NCI-H187 (cell line): ENCODE measurements at regions not wholly inside any gene's neighbourhood (a gene's known extent, or its start where the extent isn't known, plus 50 kb on each side); places are given as distances from the start of the nearest gene placed in this dataset.
"Not testable (repeated sequence)": the region's sequence is repeated elsewhere in the genome, so short reads cannot be mapped to it uniquely, and the experiment has no call there.

Experiments used
- DNase-seq, 2 experiments: peaks; one replicate each; lab custom pipeline; 2025; lab: John Stamatoyannopoulos, UW

DNA sequence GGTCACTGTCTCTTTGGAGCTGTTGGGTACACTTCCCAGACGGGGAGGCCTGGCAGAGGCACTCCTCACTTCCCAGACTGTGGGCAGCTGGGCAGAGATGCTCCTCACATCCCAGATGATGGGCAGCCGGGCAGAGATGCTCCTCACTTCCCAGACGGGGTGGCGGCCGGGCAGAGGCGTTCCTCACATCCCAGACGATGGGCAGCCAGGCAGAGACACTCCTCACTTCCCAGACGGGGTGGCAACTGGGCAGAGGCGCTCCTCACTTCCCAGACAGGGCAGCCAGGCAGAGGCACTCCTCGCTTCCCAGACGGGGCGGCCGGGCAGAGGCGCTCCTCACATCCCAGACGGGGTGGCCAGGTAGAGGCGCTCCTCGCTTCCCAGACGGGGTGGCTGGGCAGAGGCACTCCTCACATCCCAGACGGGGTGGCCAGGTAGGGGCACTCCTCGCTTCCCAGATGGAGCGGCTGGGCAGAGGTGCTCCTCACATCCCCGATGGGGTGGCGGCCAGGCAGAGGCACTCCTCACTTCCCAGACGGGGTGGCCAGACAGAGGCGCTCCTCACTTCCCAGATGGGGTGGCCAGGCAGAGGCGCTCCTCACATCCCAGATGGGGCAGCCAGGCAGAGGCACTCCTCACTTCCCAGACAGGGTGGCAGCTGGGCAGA, 833.1 kb upstream of the RAG2 start:
- not testable (repeated sequence) for DNase-seq

DNA sequence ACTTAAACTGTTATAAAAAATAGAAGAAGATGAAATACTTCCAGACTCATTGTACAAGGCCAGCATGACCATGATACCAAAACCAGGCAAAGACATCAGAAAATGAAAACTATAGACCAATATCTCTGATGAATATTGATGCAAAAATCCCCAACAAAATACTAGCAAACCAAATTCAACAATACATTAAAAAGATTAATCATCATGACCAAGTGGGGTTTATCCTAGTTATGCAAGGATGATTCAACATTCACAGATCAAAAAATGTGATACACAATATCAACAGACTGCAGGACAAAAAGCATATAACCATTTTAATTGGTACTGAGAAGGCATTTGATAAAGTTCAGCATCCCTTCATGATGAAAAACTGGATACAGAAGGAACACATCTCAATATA, 824.5 kb upstream of the RAG2 start:
- no peak for DNase-seq

DNA sequence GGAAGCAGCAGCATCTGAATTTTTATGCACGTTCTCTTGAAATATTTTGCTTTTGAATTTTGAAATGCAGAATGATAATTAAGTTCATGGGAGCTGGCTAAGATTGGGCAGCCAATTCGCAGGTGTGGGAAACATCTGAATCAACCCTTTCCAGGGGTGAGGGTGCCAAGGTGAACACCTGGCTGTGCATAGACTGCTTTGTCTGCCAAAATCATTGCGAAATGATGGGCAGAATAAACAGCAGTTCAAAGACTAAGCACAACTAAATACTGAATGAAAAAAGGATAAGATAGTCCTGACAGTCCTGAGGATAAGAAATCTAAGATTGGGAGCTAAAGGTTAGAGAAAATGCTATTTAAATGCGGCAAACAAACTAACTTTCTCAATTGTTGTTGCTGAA, 813.3 kb upstream of the RAG2 start:
- no peak for DNase-seq

DNA sequence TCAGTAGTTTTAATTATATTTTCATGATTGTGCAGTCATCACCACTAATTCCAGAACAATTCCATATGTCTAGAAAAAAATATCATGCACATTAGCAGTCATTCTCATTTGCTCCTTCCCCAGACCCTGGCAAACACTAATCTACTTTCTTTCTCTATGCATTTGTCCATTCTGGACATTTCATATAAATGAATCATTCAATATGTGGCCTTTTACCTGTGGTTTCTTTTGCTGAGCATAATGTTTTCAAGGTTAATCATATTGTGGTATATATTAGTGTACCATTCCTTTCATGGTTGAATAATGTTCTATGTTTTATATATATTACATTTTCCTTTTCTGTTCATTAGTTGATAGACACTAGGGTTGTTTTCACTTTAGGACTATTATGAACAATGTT, 811.1 kb upstream of the RAG2 start:
- DNase-seq = no peak

DNA sequence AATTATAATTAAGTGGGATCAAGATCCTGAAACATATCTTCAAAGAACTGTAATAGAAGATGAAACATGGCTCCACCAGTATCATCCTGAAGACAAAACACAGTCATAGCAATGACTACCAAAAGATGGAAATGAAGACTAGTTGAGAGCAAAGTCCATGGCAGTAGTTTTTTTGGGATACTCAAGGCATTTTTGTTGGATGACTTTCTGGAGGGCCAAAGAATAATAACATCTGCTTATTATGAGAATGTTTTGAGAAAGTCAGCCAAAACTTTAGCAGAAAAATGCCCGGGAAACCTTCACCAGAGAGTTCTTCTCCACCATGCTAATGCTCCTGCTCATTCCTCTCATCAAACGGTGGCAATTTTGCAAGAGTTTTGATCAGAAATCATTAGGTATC, 809.4 kb upstream of the RAG2 start:
- DNase-seq = no peak

DNA sequence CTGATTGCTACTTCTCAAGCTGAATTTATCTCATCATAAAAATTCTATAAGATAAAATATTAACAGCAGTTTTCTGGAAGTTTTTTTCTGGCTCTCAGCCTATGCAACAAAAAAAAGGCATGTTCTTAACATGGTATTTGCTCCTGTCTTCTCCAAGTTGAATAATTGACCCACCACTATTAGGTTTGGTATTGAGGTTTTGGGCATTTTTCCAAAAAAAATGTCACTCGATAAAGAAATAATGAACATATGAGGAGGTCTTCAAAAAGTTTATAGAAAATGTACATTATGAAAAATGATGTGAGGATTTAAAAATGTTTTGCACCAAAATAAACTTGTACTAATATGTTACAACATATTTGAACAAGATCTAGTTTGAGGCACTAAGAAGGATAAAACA, 808.6 kb upstream of the RAG2 start:
- DNase-seq = no peak

DNA sequence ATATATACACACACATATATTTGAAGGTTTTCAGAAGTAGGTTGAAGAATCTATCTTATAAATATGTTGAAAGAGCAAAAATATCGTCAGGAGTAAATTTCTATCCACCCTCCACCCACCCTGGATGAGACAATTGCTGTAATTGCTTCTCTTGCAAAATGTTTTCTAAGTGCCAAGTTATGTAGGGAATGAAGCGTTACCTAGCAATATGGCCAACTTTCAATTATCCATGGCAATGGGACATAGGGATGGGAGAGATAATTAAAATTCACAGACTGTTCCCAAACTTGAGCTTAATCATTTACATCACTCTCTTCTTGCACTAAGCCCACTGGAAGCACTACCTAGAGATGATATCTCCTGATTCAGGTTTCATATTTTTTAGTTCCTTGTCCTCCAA, 806.2 kb upstream of the RAG2 start:
- DNase-seq = no peak

DNA sequence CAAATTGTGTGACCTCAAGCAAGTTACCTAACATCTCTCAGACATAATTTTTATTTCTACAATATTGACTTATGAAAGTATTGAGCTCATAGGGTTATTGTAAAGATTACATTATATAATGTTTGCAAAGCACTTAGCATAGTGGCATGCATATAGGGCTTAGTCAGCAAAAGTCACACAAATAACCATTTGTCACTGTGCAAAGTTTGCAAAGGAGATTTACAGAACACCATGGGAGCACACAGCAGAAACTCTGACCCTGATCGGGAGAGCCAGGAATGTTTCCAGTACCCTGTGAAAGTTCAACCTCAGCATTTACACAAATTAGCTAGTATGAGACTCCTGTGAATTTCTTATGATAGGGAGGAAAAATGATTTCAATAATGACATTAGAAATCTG, 804.6 kb upstream of the RAG2 start:
- DNase-seq = no peak

DNA sequence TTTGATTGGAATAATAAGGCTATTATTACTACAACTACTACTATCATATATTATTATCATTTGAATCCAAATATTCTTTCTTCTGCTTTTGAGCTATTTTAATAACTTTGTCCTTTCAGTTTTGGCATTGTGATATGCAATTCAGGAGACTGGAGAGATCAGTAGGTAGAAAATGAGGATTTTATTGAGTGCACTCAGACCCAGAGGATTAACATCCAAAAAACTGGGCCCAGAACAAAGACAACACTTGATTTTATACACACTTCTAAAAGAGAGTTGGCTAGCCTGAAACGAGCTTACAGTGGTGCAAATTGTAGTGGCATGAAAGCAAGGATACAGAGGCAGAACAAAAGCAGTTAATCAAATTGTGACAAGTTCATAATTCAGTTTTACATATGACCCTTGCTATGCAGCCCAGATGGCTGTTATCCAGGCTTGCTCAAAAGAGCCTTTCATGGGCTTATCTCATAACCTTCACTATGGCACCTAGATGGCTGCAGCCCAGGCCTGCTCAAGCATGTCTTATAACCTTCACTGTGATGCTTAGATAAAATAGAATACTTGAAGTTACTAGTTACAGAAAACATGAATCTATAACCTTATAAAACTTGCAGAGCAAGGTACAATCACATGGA, 796.3 kb upstream of the RAG2 start:
- DNase-seq = no peak

DNA sequence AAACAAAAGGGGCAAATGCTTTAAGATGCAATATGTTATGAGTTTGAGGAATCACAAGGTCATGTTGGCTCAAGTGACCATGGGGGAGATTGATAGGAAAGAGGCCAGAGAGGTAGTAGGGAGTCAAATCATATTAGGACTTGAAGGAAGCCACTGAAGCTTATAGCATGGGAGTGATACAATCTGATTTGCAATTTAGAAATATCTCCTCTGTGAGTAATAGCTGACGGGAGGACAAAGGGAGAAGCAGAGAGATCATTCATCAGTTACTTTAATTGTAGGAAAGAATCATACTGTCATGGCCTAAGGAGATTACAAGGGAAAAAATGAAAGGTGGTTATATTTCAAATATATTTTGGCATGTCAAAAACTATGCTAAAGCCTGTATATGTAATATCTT, 793.6 kb upstream of the RAG2 start:
- DNase-seq = no peak

DNA sequence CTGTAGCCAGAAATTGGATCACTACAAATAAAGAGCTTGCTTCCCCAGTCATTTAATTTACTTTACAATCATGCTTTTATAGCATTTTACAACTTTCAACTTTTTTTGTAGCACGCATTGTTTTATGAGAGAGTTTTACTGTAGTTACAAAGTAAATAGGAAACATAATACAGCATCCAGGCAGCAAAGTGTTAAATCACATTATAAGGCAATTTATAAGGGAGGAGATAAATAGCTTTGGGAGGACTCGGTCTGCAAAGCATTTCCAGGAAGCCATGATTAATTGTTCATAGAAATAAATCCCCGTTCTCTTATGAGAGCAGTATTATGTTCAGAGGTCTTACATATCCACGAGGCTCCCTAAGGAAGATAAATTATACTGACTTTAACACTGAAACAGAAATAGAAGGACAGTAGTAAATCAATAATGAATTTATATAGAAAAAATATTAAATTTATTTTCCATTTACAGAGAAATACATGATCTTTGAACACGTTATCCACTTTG, 792.6 kb upstream of the RAG2 start:
- DNase-seq = no peak

DNA sequence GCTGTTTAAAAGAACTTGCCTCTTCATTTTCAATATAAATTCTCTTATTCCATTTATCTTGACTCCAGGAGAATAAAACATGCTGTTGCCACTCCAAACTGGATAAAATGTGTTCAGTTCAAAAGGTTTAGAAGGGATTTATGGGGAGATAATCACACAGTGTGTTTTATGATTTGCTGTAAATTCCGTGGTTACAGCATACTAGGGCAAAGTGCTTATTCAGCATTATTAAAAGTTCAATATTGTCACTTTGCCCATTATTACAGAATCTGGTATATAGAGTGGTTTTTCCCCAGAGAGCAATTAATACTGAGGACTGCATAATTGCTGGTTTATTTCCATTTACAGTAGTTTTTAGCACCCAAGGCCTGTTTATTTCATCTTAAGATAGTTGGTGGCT, 780.9 kb upstream of the RAG2 start:
- no peak for DNase-seq

DNA sequence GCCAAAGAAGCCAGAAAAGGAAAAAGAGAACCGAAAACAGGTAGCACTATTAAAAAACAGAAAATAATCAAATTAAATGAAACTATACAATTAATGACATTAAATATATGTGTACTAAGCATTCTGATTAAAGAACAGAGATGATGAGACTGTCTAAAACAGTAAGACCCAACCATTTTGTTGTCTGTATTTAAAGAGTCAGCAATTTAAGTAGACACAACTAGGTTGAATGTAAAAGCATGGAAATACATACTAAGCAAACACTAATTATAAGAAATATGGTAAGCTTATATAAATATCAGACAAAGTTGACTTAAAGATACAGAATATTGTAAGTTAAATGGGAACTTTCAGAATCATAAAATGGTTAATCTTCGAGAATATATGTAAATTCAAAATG, 774.6 kb upstream of the RAG2 start:
- DNase-seq = no peak

DNA sequence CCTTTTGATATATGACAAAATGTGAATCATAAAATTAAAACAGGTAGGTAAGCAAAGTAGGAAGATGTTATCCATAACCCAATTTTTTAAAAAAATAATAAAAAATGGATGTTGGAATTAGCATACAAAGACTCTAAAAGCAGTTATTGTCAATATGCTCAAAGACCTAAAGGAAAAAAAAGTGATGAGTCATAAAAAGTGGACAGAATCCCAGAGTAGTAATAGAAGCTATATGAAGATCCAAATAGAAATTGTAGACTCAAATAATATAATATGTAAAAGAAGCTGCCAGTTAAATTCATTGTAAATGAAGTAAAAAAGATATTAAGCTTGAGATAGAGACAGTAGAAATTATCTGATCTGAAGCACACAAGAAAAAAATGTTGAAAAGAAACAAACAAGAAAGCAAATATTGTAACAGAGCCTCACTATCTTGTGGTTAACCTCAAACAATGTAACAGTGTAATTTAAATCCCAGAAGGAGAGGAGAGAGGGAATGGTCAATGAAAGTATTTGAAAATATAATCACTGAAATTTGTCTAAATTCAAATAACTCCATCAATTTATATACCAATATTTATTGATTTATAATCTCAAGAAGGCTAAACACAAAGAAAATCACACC, 773.4 kb upstream of the RAG2 start:
- DNase-seq = no peak

DNA sequence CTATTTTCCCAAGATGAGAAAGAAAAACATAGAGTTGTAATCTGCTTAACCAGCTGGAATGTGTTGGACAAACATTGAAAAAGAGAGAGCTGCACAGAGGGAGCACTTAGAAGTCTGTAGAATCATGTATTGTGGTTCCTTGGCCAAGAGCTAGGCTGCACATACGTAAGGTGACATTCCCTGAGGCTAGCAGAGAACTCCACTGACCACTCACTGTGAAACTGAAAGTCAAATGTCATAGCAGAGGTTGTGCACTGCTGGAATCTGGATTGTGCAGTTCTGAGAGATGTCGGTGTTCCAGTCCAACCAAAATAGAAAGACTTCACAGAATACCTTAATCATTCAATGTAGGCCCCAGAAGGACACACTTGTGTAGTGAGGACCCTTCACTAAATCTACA, 772.8 kb upstream of the RAG2 start:
- DNase-seq = no peak

DNA sequence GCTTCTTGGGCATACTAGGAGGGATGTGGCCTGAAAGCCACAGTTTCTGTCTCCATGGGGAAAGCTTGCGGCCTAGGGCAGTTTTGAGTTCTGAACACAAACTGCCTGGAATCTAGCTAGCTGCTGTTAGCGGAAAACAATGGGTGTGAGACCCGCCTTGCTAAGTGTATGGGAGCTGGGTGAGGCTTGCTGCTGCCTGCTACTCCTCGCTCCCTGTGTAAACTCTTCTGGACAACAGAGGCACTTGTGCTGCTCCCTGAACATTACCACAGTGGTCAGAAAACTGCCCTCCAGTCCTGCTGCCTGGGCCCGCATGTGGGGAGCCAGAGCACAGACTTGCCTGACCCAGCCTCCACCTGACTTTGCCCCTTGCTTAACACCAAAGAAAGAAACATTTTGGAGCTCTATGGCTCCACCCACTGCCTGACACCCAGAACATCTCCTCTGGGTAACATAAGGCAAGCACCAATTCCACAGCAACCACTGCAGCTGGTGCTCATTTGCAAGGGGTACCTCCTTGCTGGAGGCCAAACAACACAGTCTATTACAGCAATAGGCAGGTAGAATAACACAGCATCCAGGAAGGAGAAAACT, 766.3 kb upstream of the RAG2 start:
- DNase-seq = no peak

DNA sequence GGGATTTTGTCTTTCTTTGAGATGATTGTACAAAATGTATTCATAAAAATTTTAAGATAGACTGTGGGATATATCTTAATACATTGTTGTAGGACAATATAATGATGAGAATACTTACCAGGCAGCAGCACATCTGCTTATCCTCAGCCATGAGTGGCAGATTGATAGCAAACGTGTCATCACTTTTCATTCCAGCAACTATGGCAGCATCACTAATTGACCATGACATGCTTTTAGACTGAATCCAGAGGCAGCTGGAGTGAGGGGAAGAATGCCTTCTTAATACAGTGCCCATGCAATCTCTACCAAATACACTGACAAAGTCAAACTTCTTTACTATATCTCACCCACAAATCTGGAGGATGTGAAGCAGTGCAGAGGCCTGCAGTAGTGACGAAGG, 755.2 kb upstream of the RAG2 start:
- DNase-seq = no peak

DNA sequence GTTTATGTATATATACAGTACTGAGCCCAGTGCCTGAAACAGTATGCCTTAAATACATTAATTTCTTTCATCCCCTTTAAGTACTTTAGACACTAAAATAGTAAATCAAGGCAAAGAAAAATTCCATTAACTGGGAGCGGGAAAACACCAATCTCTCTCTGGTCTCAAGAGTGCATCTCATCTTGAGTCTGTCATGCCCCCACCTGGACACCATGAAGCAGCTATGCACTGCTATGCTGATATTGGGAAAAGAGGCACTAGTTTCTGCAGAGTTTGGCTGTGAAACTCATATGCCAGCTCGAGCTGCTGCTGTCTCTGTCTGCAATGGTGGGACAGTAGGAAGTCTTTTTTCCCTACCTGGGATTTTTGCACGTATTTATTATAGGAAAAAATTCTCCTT, 754.4 kb upstream of the RAG2 start:
- no peak for DNase-seq

DNA sequence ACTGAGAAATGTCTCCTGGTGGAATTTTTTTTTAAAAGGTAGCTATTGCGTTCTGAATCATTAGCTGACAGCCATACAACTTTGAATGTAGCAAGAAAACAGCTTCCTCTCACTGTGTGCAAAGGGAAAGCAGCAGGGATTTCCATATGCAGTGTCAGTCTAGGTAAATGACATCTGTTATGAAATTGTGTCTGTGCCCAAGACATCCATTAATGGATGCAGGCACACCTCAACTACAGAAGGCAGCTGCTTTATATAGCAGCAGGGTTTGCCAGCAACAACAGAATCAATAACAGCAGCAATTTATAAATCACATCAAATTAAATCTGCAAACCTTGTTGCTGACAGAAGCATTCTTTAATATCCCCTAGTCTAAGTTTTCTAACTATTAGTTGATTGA, 745.3 kb upstream of the RAG2 start:
- DNase-seq = no peak

DNA sequence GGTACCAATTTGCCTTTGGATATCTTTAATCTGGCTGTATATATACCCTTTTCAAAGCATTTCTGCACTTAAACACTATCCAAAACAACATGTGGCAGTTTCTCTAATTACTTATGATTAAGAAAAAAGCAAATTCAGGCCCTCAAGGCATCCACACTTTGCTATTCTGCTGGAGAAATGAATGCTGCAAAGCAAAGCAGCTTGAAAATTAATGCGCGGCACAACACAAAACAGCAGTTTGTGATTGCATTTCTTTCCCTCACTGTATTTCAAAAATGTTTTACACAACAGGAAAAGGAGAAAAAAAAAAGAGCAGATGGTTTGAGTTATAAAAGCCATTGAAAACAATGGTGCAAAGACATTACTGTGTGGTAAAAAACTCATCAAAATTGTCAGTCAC, 738.4 kb upstream of the RAG2 start:
- no peak for DNase-seq

DNA sequence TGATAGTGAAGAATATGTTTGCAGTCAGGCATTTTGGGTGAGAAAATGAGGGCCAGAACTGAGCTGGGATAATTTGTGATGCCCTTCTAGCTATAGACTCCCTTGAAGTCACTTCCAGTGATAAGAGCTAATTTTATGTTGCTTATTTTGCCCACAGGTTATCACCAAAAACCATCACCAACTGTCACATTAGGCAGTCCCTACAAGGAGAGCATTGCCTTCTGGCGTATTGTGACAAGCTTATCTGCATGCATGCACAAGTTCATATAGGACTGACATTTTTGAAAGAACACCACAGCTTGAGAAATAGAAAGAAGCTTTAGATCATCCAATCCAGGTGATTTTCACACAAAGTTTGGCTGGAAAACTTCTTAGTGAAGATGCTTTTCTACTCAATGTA, 735.3 kb upstream of the RAG2 start:
- DNase-seq = no peak

DNA sequence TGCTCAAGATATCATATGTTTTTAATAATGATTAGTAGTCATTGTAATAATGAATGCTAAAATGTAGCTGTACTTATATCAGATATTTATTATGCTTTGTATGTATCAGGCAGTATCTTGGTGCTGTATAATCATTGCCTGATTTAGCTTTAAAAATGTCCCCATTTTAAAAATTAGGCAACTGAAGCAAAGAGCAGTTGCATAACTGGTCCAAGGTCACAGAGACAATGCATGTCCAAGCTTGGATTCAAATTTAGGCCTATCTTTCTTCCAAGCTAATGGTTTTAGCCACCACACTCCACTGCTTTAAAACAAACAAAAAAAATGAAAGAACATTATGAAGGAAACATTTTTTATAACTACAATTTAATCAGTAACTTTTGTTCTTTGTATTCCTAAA, 725.8 kb upstream of the RAG2 start:
- no peak for DNase-seq
